HG02798 (cell line): ENCODE measurements at regions not wholly inside any gene's neighbourhood (a gene's known extent, or its start where the extent isn't known, plus 50 kb on each side); places are given as distances from the start of the nearest gene placed in this dataset.

Experiments used
- ATAC-seq: cut with Tn5 transposase; IDR thresholded peaks from one replicate; pipeline ENCODE4 v1.9.1; 2021; ENCODE audit warnings: mild to moderate bottlenecking; ENCODE audit not compliant: unreplicated experiment, poor library complexity

GRCh38 chr9:108389056-108389455 lies 466.7 kb downstream of the ACTL7B start:
- ATAC-seq, result no peak

GRCh38 chr9:108386859-108387384 lies 468.9 kb downstream of the ACTL7B start:
- no peak for ATAC-seq

- no peak for ATAC-seq
Measured at GRCh38 chr9:108386032-108386431, 469.8 kb downstream of the ACTL7B start.

GRCh38 chr9:108383796-108384195 lies 472.0 kb downstream of the ACTL7B start:
- no peak for ATAC-seq

GRCh38 chr9:108382310-108382709 lies 473.5 kb downstream of the ACTL7B start:
- no peak for ATAC-seq

- ATAC-seq, result no peak
Measured at GRCh38 chr9:108377881-108378280, 477.9 kb downstream of the ACTL7B start.

- no peak for ATAC-seq
Measured at GRCh38 chr9:108377382-108377781, 478.4 kb downstream of the ACTL7B start.

- ATAC-seq, result no peak
Measured at GRCh38 chr9:108376140-108376539, 479.6 kb downstream of the ACTL7B start.

GRCh38 chr9:108374626-108375025 lies 481.2 kb downstream of the ACTL7B start:
- ATAC-seq, result no peak

GRCh38 chr9:108367188-108367587 lies 488.6 kb downstream of the ACTL7B start:
- ATAC-seq, result no peak

- no peak for ATAC-seq
Measured at GRCh38 chr9:108363311-108363710, 492.5 kb downstream of the ACTL7B start.

GRCh38 chr9:108360304-108360703 lies 495.5 kb downstream of the ACTL7B start:
- ATAC-seq, result no peak

GRCh38 chr9:108356806-108357205 lies 499.0 kb downstream of the ACTL7B start:
- ATAC-seq, result no peak

- ATAC-seq, result no peak
Measured at GRCh38 chr9:108351571-108351970, 504.2 kb downstream of the ACTL7B start.

- ATAC-seq, result no peak
Measured at GRCh38 chr9:108347463-108348188, 508.2 kb downstream of the ACTL7B start.

- no peak for ATAC-seq
Measured at GRCh38 chr9:108345826-108346225, 510.0 kb downstream of the ACTL7B start.

- ATAC-seq, result no peak
Measured at GRCh38 chr9:108339251-108339650, 516.5 kb downstream of the ACTL7B start.

GRCh38 chr9:108336575-108336974 lies 519.2 kb downstream of the ACTL7B start:
- no peak for ATAC-seq

GRCh38 chr9:108333530-108333983 lies 522.2 kb downstream of the ACTL7B start:
- ATAC-seq, result no peak

GRCh38 chr9:108331596-108331995 lies 524.2 kb downstream of the ACTL7B start:
- no peak for ATAC-seq

- ATAC-seq, result no peak
Measured at GRCh38 chr9:108325406-108325805, 530.4 kb downstream of the ACTL7B start.

GRCh38 chr9:108323615-108324014 lies 532.2 kb downstream of the ACTL7B start:
- no peak for ATAC-seq
